ENCODE measurements at regions not wholly inside any gene's neighbourhood (a gene's known extent, or its start where the extent isn't known, plus 50 kb on each side); places are given as distances from the start of the nearest gene placed in this dataset.

- Histone ChIP-seq H3K27ac (no peak overlapping the region), H3K9me3 (peaks cover 5% of the 10 kb centered on the region), H3K27me3 (ENCODE audit: low read depth) (no peaks in the 10 kb centered on the region), H3K4me3 (no peak overlapping the region), H3K36me3 (no peaks in the 10 kb centered on the region), H3K4me1 (no peaks in the 10 kb centered on the region)
- ATAC-seq (no peak), DNase-seq (no peak)
- intact Hi-C loops (cut with DNase I), result no loop called here
- no peak for TF ChIP-seq CTCF (IDR thresholded peaks at IDR 0.05)
These were observed 410.9 kb upstream of the TRPC7 start for GRCh38 chr5:136776022-136776927.

GRCh38 chr5:136772491-136772890 is 407.1 kb upstream of the TRPC7 start:
- Histone ChIP-seq H3K27ac (no peak overlapping the region), H3K9me3 (peaks cover 5% of the 10 kb centered on the region), H3K36me3 (no peaks in the 10 kb centered on the region), H3K4me3 (no peak overlapping the region), H3K27me3 (ENCODE audit: low read depth) (no peaks in the 10 kb centered on the region), H3K4me1 (no peaks in the 10 kb centered on the region)
- TF ChIP-seq CTCF (IDR thresholded peaks at IDR 0.05), result no peak
- intact Hi-C loops (cut with DNase I), result no loop called here
- DNase-seq (no peak), ATAC-seq (no peak)

GRCh38 chr5:136769900-136770684 is 404.7 kb upstream of the TRPC7 start:
- Histone ChIP-seq H3K4me3 (no peak overlapping the region), H3K27ac (no peak overlapping the region), H3K9me3 (no peaks in the 10 kb centered on the region), H3K4me1 (no peaks in the 10 kb centered on the region), H3K36me3 (no peaks in the 10 kb centered on the region), H3K27me3 (ENCODE audit: low read depth) (no peaks in the 10 kb centered on the region)
- ATAC-seq (peak; percentile 78 to 81), DNase-seq (peak; percentile 53)
- intact Hi-C loops (cut with DNase I), result no loop called here
- TF ChIP-seq CTCF (IDR thresholded peaks at IDR 0.05), result peak; percentile 61

- DNase-seq (no peak), ATAC-seq (no peak)
- H3K9me3 ChIP-seq, result no peaks in the 10 kb centered on the region
- no peak for TF ChIP-seq CTCF (IDR thresholded peaks at IDR 0.05)
- H3K36me3 ChIP-seq, result no peaks in the 10 kb centered on the region
- no peaks in the 10 kb centered on the region for H3K27me3 ChIP-seq (ENCODE audit: low read depth)
- H3K4me3 ChIP-seq, result no peak overlapping the region
- H3K4me1 ChIP-seq, result no peaks in the 10 kb centered on the region
- intact Hi-C loops (cut with DNase I), result no loop called here
- no peak overlapping the region for H3K27ac ChIP-seq
These were observed 403.7 kb upstream of the TRPC7 start for GRCh38 chr5:136769093-136769492.

GRCh38 chr5:136768457-136768856 is 403.1 kb upstream of the TRPC7 start:
- ATAC-seq (no peak), DNase-seq (no peak)
- H3K9me3 ChIP-seq, result no peaks in the 10 kb centered on the region
- no peaks in the 10 kb centered on the region for H3K27me3 ChIP-seq (ENCODE audit: low read depth)
- H3K36me3 ChIP-seq, result no peaks in the 10 kb centered on the region
- no peak for TF ChIP-seq CTCF (IDR thresholded peaks at IDR 0.05)
- no peak overlapping the region for H3K27ac ChIP-seq
- intact Hi-C loops (cut with DNase I), result no loop called here
- H3K4me1 ChIP-seq, result no peaks in the 10 kb centered on the region
- no peak overlapping the region for H3K4me3 ChIP-seq
